Keratinocyte (primary cell): ENCODE measurements at regions not wholly inside any gene's neighbourhood (a gene's known extent, or its start where the extent isn't known, plus 50 kb on each side); places are given as distances from the start of the nearest gene placed in this dataset.
"Not testable (repeated sequence)": the region's sequence is repeated elsewhere in the genome, so short reads cannot be mapped to it uniquely, and the experiment has no call there.

Experiments
- DNase-seq: peaks from one replicate; pipeline ENCODE4 v3.0.0-alpha.2; 2011; ENCODE audit warnings: low read depth, missing footprints, low spot score
- FAIRE-seq: peaks from 2 replicates; lab custom pipeline; 2011; peaks lifted over from hg19 to GRCh38; lab: Jason Lieb, UNC
- H2AFZ ChIP-seq: 2 replicates; pipeline ENCODE4 v1.6.0; 2012; ENCODE audit warnings: low read length, control low read depth, inconsistent platforms; ENCODE audit not compliant: control insufficient read depth
- H3K27ac ChIP-seq: 2 replicates; pipeline ENCODE4 v1.5.1; 2011; ENCODE audit warnings: low read length; ENCODE audit not compliant: control insufficient read depth, insufficient read depth
- H3K27me3 ChIP-seq: 3 replicates; pipeline ENCODE4 v1.6.0; 2011; ENCODE audit warnings: low read length; ENCODE audit not compliant: control insufficient read depth, insufficient read depth; ENCODE audit errors: extremely low read depth
- H3K36me3 ChIP-seq, 2 experiments: 2 replicates in 1 of 2; 3 replicates in 1 of 2; pipeline ENCODE4 v1.5.1; 2011; ENCODE audit warnings: low read length in 2 of 2, mild to moderate bottlenecking in 1 of 2; ENCODE audit not compliant: control insufficient read depth in 2 of 2, insufficient read depth in 2 of 2; ENCODE audit errors: extremely low read depth in 1 of 2
- H3K4me1 ChIP-seq: 3 replicates; pipeline ENCODE4 v1.5.1; 2011; ENCODE audit warnings: low read length; ENCODE audit not compliant: control insufficient read depth, insufficient read depth; ENCODE audit errors: extremely low read depth
- H3K4me2 ChIP-seq: 3 replicates; pipeline ENCODE4 v1.6.0; 2011; ENCODE audit warnings: low read depth, low read length; ENCODE audit not compliant: control insufficient read depth, insufficient read depth; ENCODE audit errors: extremely low read depth
- H3K4me3 ChIP-seq, 3 experiments: fragments of 200-600 bp in 1 of 3; sonication (generic) in 1 of 3; 2 replicates in 2 of 3; 3 replicates in 1 of 3; pipeline ENCODE4 v1.5.1; 2011 to 2016; ENCODE audit warnings: low read length in 3 of 3, mild to moderate bottlenecking in 3 of 3, control low read depth in 2 of 3, inconsistent platforms in 1 of 3, low read depth in 1 of 3, mixed read lengths in 1 of 3, mixed run types in 1 of 3, moderate library complexity in 1 of 3; ENCODE audit not compliant: control insufficient read depth in 2 of 3, insufficient read depth in 2 of 3; ENCODE audit errors: extremely low read depth in 1 of 3
- H3K79me2 ChIP-seq: 2 replicates; pipeline ENCODE4 v1.6.0; 2012; ENCODE audit warnings: low read length; ENCODE audit not compliant: control insufficient read depth, insufficient read depth
- H3K9ac ChIP-seq: 3 replicates; pipeline ENCODE4 v1.6.0; 2011; ENCODE audit warnings: low read length; ENCODE audit not compliant: control insufficient read depth, insufficient read depth; ENCODE audit errors: extremely low read depth
- H3K9me1 ChIP-seq: 3 replicates; pipeline ENCODE4 v1.6.0; 2011; ENCODE audit warnings: low read length; ENCODE audit not compliant: control insufficient read depth, insufficient read depth; ENCODE audit errors: extremely low read depth
- H3K9me3 ChIP-seq: 2 replicates; pipeline ENCODE4 v1.5.1; 2012; ENCODE audit warnings: low read depth, low read length; ENCODE audit not compliant: control insufficient read depth
- H4K20me1 ChIP-seq: 3 replicates; pipeline ENCODE4 v1.6.0; 2011; ENCODE audit warnings: low read length; ENCODE audit not compliant: control insufficient read depth, insufficient read depth; ENCODE audit errors: extremely low read depth
- EZH2 ChIP-seq: IDR thresholded peaks from one replicate; pipeline ENCODE4 v1.6.1; 2012; ENCODE audit warnings: inconsistent platforms, mild to moderate bottlenecking, low read length, moderate library complexity
- dilution Hi-C: fragments of 300-500 bp; cut with MboI; formaldehyde crosslinking; loops from one replicate; pipeline ENCODE4 v1.7.0; 2020; ENCODE audit warnings: low sequenced_read_pairs; ENCODE audit not compliant: extremely low pct_ligation_motif_present
- TF ChIP-seq, protein P1 (sequence below), 3 experiments: IDR thresholded peaks in 1 of 3; conservative IDR thresholded peaks in 1 of 3; optimal IDR thresholded peaks in 1 of 3; 2 replicates in 2 of 3; 3 replicates in 1 of 3; pipeline versions ENCODE3 to v1.5.1; 2011; ENCODE audit warnings: low read length in 3 of 3, mild to moderate bottlenecking in 3 of 3, moderate library complexity in 2 of 3, control low read depth in 1 of 3, inconsistent platforms in 1 of 3; ENCODE audit not compliant: insufficient read depth in 2 of 3; ENCODE audit errors: extremely low read depth in 1 of 3

DNA sequence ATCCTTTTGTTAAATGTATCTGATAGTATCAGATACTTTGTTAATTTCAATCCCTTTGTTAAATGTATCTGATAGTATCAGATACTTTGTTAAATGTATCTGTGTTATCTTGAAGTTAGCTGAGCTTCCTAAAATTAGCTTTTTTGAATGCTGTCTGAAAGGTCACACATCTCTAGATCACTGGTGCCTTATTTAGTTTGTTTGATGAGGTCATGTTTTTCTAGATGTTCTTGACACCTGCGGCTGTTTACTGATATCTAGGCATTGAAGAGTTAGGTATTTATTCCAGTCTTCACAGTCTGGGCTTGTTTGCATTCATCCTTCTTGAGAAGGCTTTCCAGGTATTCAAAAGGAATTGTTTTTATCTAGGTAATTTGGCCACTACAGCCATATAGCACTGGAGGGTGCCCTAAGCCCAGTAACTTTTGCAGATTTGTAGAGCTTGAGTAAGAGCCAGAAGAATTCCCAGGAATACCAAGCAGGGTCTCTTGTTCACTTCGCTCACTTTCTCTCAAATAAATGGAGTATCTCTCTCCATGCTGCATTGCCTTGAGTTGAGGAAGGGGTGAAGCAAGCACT, 435.4 kb upstream of the GRAMD2B start:
- no peaks in the 10 kb centered on the region for H3K9me1 ChIP-seq
- dilution Hi-C loops, result no loop called here

DNA sequence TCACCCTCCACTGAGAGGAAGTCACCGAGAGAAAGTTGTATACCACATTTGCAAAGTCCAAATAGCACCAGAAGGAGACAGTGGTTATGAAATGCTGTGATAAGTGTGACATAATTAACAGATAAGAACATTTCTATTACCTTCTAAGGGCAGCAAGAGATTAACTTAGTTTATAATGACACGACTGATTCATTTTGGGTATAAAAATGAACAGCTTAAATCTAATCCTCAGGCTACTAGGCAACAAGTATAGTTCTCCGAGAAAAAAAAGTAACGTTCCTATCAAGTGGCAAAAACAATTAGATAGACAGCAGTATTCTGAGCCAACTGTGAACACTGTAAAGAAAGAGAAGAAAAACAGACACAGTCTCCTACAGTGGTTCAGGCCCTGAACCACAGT, 431.2 kb upstream of the GRAMD2B start:
- no peaks in the 10 kb centered on the region for H3K27me3 ChIP-seq
- H4K20me1 ChIP-seq, result no peaks in the 10 kb centered on the region
- H3K9me3 ChIP-seq, result no peaks in the 10 kb centered on the region
- no peak for FAIRE-seq
- H3K4me2 ChIP-seq, result no peak overlapping the region
- H3K4me3 ChIP-seq, result no peak overlapping the region
- H3K9ac ChIP-seq, result no peak overlapping the region
- DNase-seq, result no peak
- no peaks in the 10 kb centered on the region for H3K79me2 ChIP-seq
- TF ChIP-seq EZH2, result no peak
- TF ChIP-seq, protein P1, sequence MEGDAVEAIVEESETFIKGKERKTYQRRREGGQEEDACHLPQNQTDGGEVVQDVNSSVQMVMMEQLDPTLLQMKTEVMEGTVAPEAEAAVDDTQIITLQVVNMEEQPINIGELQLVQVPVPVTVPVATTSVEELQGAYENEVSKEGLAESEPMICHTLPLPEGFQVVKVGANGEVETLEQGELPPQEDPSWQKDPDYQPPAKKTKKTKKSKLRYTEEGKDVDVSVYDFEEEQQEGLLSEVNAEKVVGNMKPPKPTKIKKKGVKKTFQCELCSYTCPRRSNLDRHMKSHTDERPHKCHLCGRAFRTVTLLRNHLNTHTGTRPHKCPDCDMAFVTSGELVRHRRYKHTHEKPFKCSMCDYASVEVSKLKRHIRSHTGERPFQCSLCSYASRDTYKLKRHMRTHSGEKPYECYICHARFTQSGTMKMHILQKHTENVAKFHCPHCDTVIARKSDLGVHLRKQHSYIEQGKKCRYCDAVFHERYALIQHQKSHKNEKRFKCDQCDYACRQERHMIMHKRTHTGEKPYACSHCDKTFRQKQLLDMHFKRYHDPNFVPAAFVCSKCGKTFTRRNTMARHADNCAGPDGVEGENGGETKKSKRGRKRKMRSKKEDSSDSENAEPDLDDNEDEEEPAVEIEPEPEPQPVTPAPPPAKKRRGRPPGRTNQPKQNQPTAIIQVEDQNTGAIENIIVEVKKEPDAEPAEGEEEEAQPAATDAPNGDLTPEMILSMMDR (optimal IDR thresholded peaks at IDR 0.05 in 1 of 3, IDR thresholded peaks at IDR 0.05 in 1 of 3, conservative IDR thresholded peaks at IDR 0.05 in 1 of 3; ENCODE audit: extremely low read depth in 1 of 3, insufficient read depth in 2 of 3, low read length in 3 of 3), result no peak
- dilution Hi-C loops, result no loop called here
- no peaks in the 10 kb centered on the region for H3K9me1 ChIP-seq
- H3K36me3 ChIP-seq, result no peaks in the 10 kb centered on the region
- H3K4me1 ChIP-seq, result no peaks in the 10 kb centered on the region
- H2AFZ ChIP-seq, result no peak overlapping the region
- H3K27ac ChIP-seq, result no peak overlapping the region

More for the DNA sequence above, 435.4 kb upstream of the GRAMD2B start:
- Histone ChIP-seq H2AFZ (no peak overlapping the region), H3K4me3 (no peak overlapping the region), H3K79me2 (no peaks in the 10 kb centered on the region), H3K4me2 (no peak overlapping the region), H3K9me3 (no peaks in the 10 kb centered on the region), H3K36me3 (no peaks in the 10 kb centered on the region), H3K9ac (no peak overlapping the region), H3K27ac (no peak overlapping the region), H3K4me1 (no peaks in the 10 kb centered on the region), H4K20me1 (no peaks in the 10 kb centered on the region), H3K27me3 (no peaks in the 10 kb centered on the region)
- FAIRE-seq (no peak), DNase-seq (no peak)
- TF ChIP-seq, protein P1 (optimal IDR thresholded peaks at IDR 0.05 in 1 of 3, IDR thresholded peaks at IDR 0.05 in 1 of 3, conservative IDR thresholded peaks at IDR 0.05 in 1 of 3; ENCODE audit: extremely low read depth in 1 of 3, insufficient read depth in 2 of 3, low read length in 3 of 3), result no peak
- no peak for TF ChIP-seq EZH2

DNA sequence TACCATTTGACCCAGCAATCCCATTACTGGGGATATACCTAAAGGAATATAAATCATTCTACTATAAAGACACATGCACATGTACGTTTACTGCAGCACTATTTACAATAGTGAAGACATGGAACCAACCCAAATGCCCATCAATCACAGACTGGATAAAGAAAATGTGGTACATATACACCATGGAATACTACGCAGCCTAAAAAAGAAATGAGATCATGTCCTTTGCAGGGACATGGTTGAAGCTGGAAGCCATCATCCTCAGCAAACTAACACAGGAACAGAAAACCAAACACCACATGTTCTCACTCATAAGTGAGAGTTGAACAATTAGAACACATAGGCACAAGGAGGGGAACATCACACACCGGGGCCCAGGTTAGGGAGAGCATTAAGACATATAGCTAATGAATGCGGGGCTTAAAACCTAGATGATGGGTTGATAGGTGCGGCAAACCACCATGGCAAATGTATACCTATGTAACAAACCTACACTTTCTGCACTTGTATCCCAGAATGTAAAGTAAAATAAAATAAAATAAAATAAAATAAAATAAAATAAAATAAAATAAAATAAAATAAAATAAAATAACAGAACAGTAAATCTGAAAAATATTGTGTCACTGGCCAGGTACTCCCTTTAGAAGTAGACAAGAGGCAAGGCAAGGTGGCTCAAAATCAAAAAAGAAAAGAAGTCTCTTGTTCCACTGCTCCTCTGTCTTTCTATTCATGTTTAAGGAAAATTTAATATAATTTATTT, 423.8 kb upstream of the GRAMD2B start:
- H2AFZ ChIP-seq, H3K27me3 ChIP-seq, DNase-seq, H3K9ac ChIP-seq, H3K36me3 ChIP-seq, H3K79me2 ChIP-seq, H3K4me3 ChIP-seq, H3K4me1 ChIP-seq, FAIRE-seq, H4K20me1 ChIP-seq, H3K9me3 ChIP-seq, H3K9me1 ChIP-seq, H3K27ac ChIP-seq, dilution Hi-C loops, H3K4me2 ChIP-seq: not testable (repeated sequence)
